Gastrocnemius medialis (tissue), 4 donors: ENCODE measurements at regions not wholly inside any gene's neighbourhood (a gene's known extent, or its start where the extent isn't known, plus 50 kb on each side); places are given as distances from the start of the nearest gene placed in this dataset.

Experiments used
- ATAC-seq, 2 donors: fragments of 150-250 bp; one replicate each; pipeline ENCODE4 v1.9.1; 2016
- DNase-seq, 2 donors: peaks; one replicate each; pipeline ENCODE4 v3.0.0-alpha.2; 2019
- H3K27ac ChIP-seq, 4 donors: fragments of 200-600 bp; sonication (generic); 1 replicate in 1 of 4; 2 replicates in 3 of 4; pipeline ENCODE4 v1.5.1; 2016 to 2018; ENCODE audit warnings: mild to moderate bottlenecking in 2 of 4, moderate library complexity in 1 of 4
- H3K27me3 ChIP-seq, 3 donors: fragments of 200-600 bp; sonication (generic) in 2 of 3; 1 replicate in 1 of 3; 2 replicates in 2 of 3; pipeline versions ENCODE4 v1.5.1 to v1.6.0; 2016 to 2019; ENCODE audit warnings: mild to moderate bottlenecking in 1 of 3, moderate library complexity in 1 of 3
- H3K36me3 ChIP-seq, 2 donors: fragments of 200-600 bp; sonication (generic) in 1 of 2; one replicate each; pipeline ENCODE4 v1.5.1; 2017 to 2018
- H3K4me1 ChIP-seq, 2 donors: fragments of 200-600 bp; sonication (generic) in 1 of 2; one replicate each; pipeline ENCODE4 v1.5.1; 2016 to 2017; ENCODE audit warnings: mild to moderate bottlenecking in 2 of 2
- H3K4me3 ChIP-seq, 4 donors: fragments of 200-600 bp; sonication (generic) in 3 of 4; 1 replicate in 1 of 4; 2 replicates in 3 of 4; pipeline ENCODE4 v1.5.1; 2016 to 2019; ENCODE audit warnings: mild to moderate bottlenecking in 2 of 4
- H3K9me3 ChIP-seq, 3 donors: fragments of 200-600 bp; sonication (generic) in 2 of 3; 1 replicate in 1 of 3; 2 replicates in 2 of 3; pipeline ENCODE4 v1.5.1; 2016 to 2019
- POLR2A ChIP-seq, 2 donors: fragments of 450-650 bp; IDR thresholded peaks; one replicate each; pipeline ENCODE4 v1.6.1; 2017; ENCODE audit warnings: antibody characterized with exemption in 2 of 2, mild to moderate bottlenecking in 2 of 2, moderate library complexity in 2 of 2
- in situ Hi-C, 4 donors: fragments of 200-750 bp; cut with MboI; loops; one replicate each; pipeline versions ENCODE4 v1.15.0 to v1.8.0; 2017; ENCODE audit warnings: low sequenced_read_pairs in 4 of 4
- intact Hi-C: fragments of 100-400 bp; cut with DNase I; formaldehyde crosslinking; loops from one replicate; pipeline ENCODE4 v1.15.1; 2023; ENCODE audit warnings: low total_unique reads
- TF ChIP-seq, protein P1 (sequence below), 5 experiments: fragments of 450-650 bp in 3 of 5; fragments of 200-600 bp in 2 of 5; sonication (generic) in 2 of 5; IDR thresholded peaks in 4 of 5; conservative IDR thresholded peaks in 1 of 5; 1 replicate in 4 of 5; 2 replicates in 1 of 5; pipeline ENCODE4 v1.5.1; 2016 to 2019; ENCODE audit warnings: antibody characterized with exemption in 5 of 5, mild to moderate bottlenecking in 3 of 5, moderate library complexity in 3 of 5

DNA sequence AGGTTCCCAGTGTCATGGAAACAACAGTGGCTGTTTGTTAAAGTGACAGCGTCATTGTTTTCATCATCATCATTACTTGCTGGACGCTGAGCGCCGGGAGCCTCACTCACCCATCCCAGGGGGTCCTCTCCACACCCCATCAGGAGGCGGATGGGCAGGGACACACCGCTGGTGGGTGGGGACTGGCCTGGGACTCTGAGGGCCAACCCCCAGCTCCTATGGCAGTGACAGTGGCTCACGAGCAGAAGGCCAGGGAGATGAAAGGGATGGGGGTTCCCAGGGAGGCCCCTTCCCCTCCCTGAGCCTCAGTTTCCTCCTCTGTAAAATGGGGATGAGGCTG, 76.6 kb upstream of the PRR5 start:
- Histone ChIP-seq H3K4me1 (no peaks in the 10 kb centered on the region), H3K27me3 (peaks cover 9 to 15% (median 15%) of the 10 kb centered on the region in 3 donors), H3K4me3 (no peak overlapping the region), H3K27ac (no peak overlapping the region), H3K36me3 (no peaks in the 10 kb centered on the region), H3K9me3 (no peaks in the 10 kb centered on the region)
- no peak for TF ChIP-seq POLR2A (IDR thresholded peaks at IDR 0.05)
- TF ChIP-seq, protein P1, sequence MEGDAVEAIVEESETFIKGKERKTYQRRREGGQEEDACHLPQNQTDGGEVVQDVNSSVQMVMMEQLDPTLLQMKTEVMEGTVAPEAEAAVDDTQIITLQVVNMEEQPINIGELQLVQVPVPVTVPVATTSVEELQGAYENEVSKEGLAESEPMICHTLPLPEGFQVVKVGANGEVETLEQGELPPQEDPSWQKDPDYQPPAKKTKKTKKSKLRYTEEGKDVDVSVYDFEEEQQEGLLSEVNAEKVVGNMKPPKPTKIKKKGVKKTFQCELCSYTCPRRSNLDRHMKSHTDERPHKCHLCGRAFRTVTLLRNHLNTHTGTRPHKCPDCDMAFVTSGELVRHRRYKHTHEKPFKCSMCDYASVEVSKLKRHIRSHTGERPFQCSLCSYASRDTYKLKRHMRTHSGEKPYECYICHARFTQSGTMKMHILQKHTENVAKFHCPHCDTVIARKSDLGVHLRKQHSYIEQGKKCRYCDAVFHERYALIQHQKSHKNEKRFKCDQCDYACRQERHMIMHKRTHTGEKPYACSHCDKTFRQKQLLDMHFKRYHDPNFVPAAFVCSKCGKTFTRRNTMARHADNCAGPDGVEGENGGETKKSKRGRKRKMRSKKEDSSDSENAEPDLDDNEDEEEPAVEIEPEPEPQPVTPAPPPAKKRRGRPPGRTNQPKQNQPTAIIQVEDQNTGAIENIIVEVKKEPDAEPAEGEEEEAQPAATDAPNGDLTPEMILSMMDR (IDR thresholded peaks at IDR 0.05 in 4 of 5, conservative IDR thresholded peaks at IDR 0.05 in 1 of 5): no peak
- intact Hi-C loops (no loop called here), in situ Hi-C loops (loop anchor here (10.0 to 25.0 kb wide), 4 partner anchors 541 to 1238 kb away; no protein-coding TSS in a partner anchor)
- DNase-seq (no peak), ATAC-seq (no peak)

DNA sequence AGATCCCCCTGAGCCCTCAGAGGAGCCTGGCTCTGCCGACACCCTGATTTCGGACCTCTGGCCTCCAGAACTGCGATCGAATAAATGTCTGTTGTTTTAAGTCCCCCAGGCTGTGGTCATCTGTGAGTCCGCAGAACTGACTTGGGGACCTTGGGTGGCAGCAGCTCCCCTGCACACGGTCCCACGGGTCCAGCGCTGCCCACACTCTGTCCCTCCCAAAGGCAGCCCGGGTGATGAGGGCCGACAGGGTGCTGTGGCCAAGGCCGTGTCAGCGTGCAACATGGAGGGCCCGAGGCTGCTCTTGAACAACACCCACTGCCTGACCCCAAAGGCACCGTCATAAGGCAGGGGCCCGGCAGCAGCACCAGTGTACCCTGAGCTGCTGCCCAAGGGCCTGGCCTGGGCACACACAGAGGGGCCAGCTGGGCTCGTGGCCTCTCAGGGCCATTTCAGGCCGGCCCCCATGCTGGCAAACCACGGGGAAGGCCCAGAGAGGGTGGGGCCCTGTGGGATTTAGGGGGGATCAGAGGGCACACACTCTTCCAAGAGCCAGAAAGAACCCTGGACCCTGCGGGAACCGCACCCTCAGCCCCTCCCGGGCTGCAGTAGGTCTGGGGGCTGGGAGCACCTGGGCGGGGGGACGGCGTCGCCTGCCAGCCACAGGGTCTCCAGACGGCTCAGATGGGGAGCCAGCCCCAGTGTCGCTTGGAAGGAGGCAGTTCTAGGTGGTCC, 77.1 kb upstream of the PRR5 start:
- Histone ChIP-seq H3K4me1 (no peaks in the 10 kb centered on the region), H3K27me3 (peaks cover 13 to 21% (median 20%) of the 10 kb centered on the region in 3 donors), H3K36me3 (no peaks in the 10 kb centered on the region), H3K4me3 (no peak overlapping the region), H3K27ac (no peak overlapping the region), H3K9me3 (no peaks in the 10 kb centered on the region)
- DNase-seq (no peak), ATAC-seq (no peak)
- intact Hi-C loops (no loop called here), in situ Hi-C loops (loop anchor here (10.0 to 25.0 kb wide), 5 partner anchors 113 to 1238 kb away; no protein-coding TSS in a partner anchor)
- no peak for TF ChIP-seq POLR2A (IDR thresholded peaks at IDR 0.05)
- TF ChIP-seq, protein P1 (IDR thresholded peaks at IDR 0.05 in 4 of 5, conservative IDR thresholded peaks at IDR 0.05 in 1 of 5): no peak

DNA sequence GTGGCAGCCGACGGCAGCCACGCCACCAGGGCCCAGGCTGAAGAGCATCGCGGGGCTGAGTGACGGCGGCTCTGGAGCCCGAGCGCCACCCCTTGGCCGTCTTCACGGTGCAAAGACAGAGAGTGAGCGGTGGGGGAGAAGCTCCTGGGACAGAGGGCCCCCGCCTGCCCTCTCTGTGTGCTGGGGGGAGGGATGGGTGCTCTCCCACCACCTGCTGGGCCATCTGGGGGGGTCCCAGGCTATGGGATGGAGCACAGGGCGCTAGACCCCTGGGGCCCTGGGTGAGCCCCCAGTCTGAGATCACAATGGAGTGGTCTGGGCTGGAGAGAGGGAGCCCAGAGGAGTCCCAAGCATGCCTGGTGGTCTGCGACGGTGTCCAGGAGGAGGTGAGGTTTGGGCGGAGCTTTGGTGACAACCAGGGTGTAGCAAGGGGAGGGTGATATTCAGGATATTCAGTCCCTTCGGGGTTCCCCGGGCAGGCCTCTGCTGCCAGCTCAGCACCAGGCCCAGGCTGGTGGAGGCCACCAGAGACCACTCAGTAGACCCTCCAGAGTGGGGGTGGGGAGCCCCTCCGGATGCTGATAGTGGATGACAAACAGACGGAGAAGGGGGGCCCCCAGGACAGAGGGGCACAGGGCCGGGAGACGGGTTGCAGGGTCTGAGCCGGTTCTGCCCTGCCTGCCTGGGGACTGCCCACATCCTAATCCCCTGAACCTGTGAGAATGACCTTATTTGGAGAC, 78.1 kb upstream of the PRR5 start:
- peaks cover 18 to 30% (median 28%) of the 10 kb centered on the region in 3 donors for H3K27me3 ChIP-seq
- no peaks in the 10 kb centered on the region for H3K9me3 ChIP-seq
- no peaks in the 10 kb centered on the region for H3K4me1 ChIP-seq
- ATAC-seq (no peak), DNase-seq (no peak)
- in situ Hi-C loops (loop anchor here in 3 of 4 donors (10.0 to 25.0 kb wide), 3 partner anchors 112 to 629 kb away; no protein-coding TSS in a partner anchor), intact Hi-C loops (no loop called here)
- no peak overlapping the region for H3K4me3 ChIP-seq
- H3K36me3 ChIP-seq: no peaks in the 10 kb centered on the region
- no peak for TF ChIP-seq POLR2A (IDR thresholded peaks at IDR 0.05)
- TF ChIP-seq, protein P1 (IDR thresholded peaks at IDR 0.05 in 4 of 5, conservative IDR thresholded peaks at IDR 0.05 in 1 of 5): no peak
- no peak overlapping the region for H3K27ac ChIP-seq

DNA sequence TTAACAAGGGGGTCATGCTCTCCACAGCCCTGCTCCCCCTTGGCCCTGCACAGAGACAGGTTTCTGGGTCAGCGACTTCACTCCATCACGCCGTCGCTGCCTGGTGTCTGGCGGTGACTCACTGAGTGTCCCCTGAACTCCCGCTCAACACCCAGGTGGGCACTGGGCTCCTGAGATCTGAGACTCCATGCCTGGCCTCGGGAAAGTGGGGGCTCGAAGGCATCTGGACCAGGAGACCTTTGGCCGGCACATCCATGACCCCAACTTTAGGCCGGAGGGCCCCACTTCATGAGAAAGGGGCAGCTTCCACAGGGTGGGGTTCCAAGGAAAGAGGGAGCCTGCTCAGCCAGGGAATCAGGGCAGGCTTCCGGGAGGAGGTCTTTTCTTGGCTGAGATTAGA, 79.3 kb upstream of the PRR5 start:
- no peak overlapping the region for H3K27ac ChIP-seq
- ATAC-seq (no peak), DNase-seq (no peak)
- TF ChIP-seq POLR2A (IDR thresholded peaks at IDR 0.05): no peak
- TF ChIP-seq, protein P1 (IDR thresholded peaks at IDR 0.05 in 4 of 5, conservative IDR thresholded peaks at IDR 0.05 in 1 of 5): no peak
- peaks cover 21 to 40% (median 37%) of the 10 kb centered on the region in 3 donors for H3K27me3 ChIP-seq
- no peaks in the 10 kb centered on the region for H3K4me1 ChIP-seq
- no peak overlapping the region for H3K4me3 ChIP-seq
- intact Hi-C loops (no loop called here), in situ Hi-C loops (loop anchor here in 3 of 4 donors (10.0 to 25.0 kb wide), 3 partner anchors 110 to 628 kb away; no protein-coding TSS in a partner anchor)
- no peaks in the 10 kb centered on the region for H3K36me3 ChIP-seq
- H3K9me3 ChIP-seq: no peaks in the 10 kb centered on the region
